ENCODE measurements at regions not wholly inside any gene's neighbourhood (a gene's known extent, or its start where the extent isn't known, plus 50 kb on each side); places are given as distances from the start of the nearest gene placed in this dataset.

GRCh38 chr2:208854717-208855116, 448.1 kb downstream of the PTH2R start:
- Histone ChIP-seq H4K91ac (ENCODE audit: insufficient read length, low read depth, low read length) (no peak overlapping the region), H2BK120ac (ENCODE audit: low read depth, low read length, poor library complexity, severe bottlenecking) (no peak overlapping the region), H2BK15ac (ENCODE audit: low read depth, low read length) (no peak overlapping the region), H4K5ac (ENCODE audit: insufficient read length, low read depth, low read length) (no peak overlapping the region), H2BK20ac (ENCODE audit: low read depth, low read length, poor library complexity, severe bottlenecking) (no peak overlapping the region), H2AK5ac (ENCODE audit: insufficient read length, low read length) (no peak overlapping the region), H3K23me2 (ENCODE audit: insufficient read length, low read depth, low read length, poor library complexity, severe bottlenecking) (no peaks in the 10 kb centered on the region), H3K27me3 (ENCODE audit: insufficient read depth, low read length) (no peaks in the 10 kb centered on the region), H3T11ph (ENCODE audit: low read length) (no peak overlapping the region), H4K20me1 (ENCODE audit: control insufficient read depth, insufficient read depth, insufficient read length) (no peaks in the 10 kb centered on the region), H3K4ac (ENCODE audit: low read depth, low read length) (no peak overlapping the region), H3K79me2 (ENCODE audit: insufficient read depth, low read length) (no peaks in the 10 kb centered on the region), H3K27ac (ENCODE audit: insufficient read length, low read depth, low read length) (no peak overlapping the region), H3K4me2 (ENCODE audit: insufficient read depth, insufficient read length, low read length) (no peak overlapping the region), H2BK12ac (ENCODE audit: insufficient read length, low read depth, low read length) (no peak overlapping the region), H3K56ac (ENCODE audit: insufficient read length, low read depth, low read length) (no peak overlapping the region), H3K23ac (ENCODE audit: insufficient read length, low read depth, low read length) (no peak overlapping the region), H3K9ac (ENCODE audit: extremely low read depth, insufficient read length, low read length) (no peak overlapping the region), H3K4me1 (ENCODE audit: insufficient read depth, low read length) (no peaks in the 10 kb centered on the region), H2BK5ac (ENCODE audit: insufficient read length, low read length) (no peak overlapping the region), H3K79me1 (ENCODE audit: insufficient read depth, low read depth, low read length, poor library complexity, severe bottlenecking) (no peaks in the 10 kb centered on the region), H3K14ac (ENCODE audit: insufficient read depth, low read length) (no peak overlapping the region), H3K18ac (ENCODE audit: insufficient read length, low read depth, low read length) (no peak overlapping the region), H4K8ac (replicated peaks; ENCODE audit: insufficient read length, low read depth, low read length) (no peak overlapping the region), H2AFZ (ENCODE audit: low read length) (no peak overlapping the region), H3K9me3 (ENCODE audit: control insufficient read depth, low read depth, low read length) (peaks cover 8% of the 10 kb centered on the region)
- Mint-ChIP-seq H3K9me3 (peaks cover 26 to 51% of the 10 kb centered on the region in 2 experiments), H3K4me1 (peaks cover 7 to 14% of the 10 kb centered on the region in 2 experiments), H3K4me3 (no peak overlapping the region), H3K27me3 (ENCODE audit: low read depth) (no peaks in the 10 kb centered on the region; the same call in none of the 2 replicates), H3K36me3 (ENCODE audit: insufficient read depth in 1 of 3, low read depth in 3 of 3) (peaks cover 22 to 43% (median 25%) of the 10 kb centered on the region in 3 experiments), H3K27ac (no peak overlapping the region)
- no peak for TF ChIP-seq CTCF (conservative IDR thresholded peaks at IDR 0.05)
- no CpG with 5 or more reads among the region's 6 CpGs for WGBS (ENCODE audit: extremely low coverage, insufficient read length, low lambda C conversion rate)
- no peak for DNase-seq

Data from H9 (cell line).